OCI-LY7 (cell line): ENCODE measurements at regions not wholly inside any gene's neighbourhood (a gene's known extent, or its start where the extent isn't known, plus 50 kb on each side); places are given as distances from the start of the nearest gene placed in this dataset.

Source experiments
- CTCF ChIP-seq: fragments of 200-600 bp; sonication (generic); conservative IDR thresholded peaks from 2 replicates; pipeline ENCODE4 v1.5.1; 2014; ENCODE audit warnings: mild to moderate bottlenecking, antibody characterized with exemption, low read length, moderate library complexity, mixed read lengths
- EZH2phosphoT487 ChIP-seq: fragments of 200-600 bp; sonication (generic); IDR thresholded peaks from 2 replicates; pipeline ENCODE4 v1.6.1; 2018; ENCODE audit warnings: low read depth, borderline replicate concordance, mild to moderate bottlenecking, mixed run types, antibody characterized with exemption, low read length, moderate library complexity, mixed read lengths

- no peak for TF ChIP-seq CTCF
- no peak for TF ChIP-seq EZH2phosphoT487
Measured at GRCh38 chr14:25630447-25630846, 580.5 kb upstream of the STXBP6 start.
